Natural killer cell (primary cell): ENCODE measurements at regions not wholly inside any gene's neighbourhood (a gene's known extent, or its start where the extent isn't known, plus 50 kb on each side); places are given as distances from the start of the nearest gene placed in this dataset.

Source experiments
- ATAC-seq, 3 donors: fragments of 150-1000 bp in 2 of 3; fragments of 200-7000 bp in 1 of 3; cut with Tn5 transposase; 1 replicate in 1 of 3; 2 replicates in 2 of 3; pipeline ENCODE4 v1.10.0; 2021; ENCODE audit warnings: mild to moderate bottlenecking in 2 of 3, moderate library complexity in 2 of 3
- DNase-seq, 2 donors: peaks; one replicate each; pipeline versions ENCODE4 v3.0.0 to v3.0.0-alpha.2; 2013 to 2021; ENCODE audit warnings: mixed read lengths in 1 of 2
- H3K27ac ChIP-seq: one replicate; pipeline ENCODE4 v1.5.1; 2013; ENCODE audit warnings: mild to moderate bottlenecking, low read length
- H3K27me3 ChIP-seq: one replicate; pipeline ENCODE4 v1.6.1; 2013; ENCODE audit warnings: low read length; ENCODE audit not compliant: control insufficient read depth, insufficient read depth
- H3K36me3 ChIP-seq: one replicate; pipeline ENCODE4 v1.6.1; 2013; ENCODE audit warnings: low read length; ENCODE audit not compliant: control insufficient read depth, insufficient read depth
- H3K4me1 ChIP-seq: one replicate; pipeline ENCODE4 v1.6.1; 2013; ENCODE audit warnings: low read length; ENCODE audit not compliant: control insufficient read depth, insufficient read depth
- H3K4me3 ChIP-seq: one replicate; pipeline ENCODE4 v1.5.1; 2013; ENCODE audit warnings: low read length
- H3K9me3 ChIP-seq: one replicate; pipeline ENCODE4 v1.6.1; 2013; ENCODE audit warnings: low read length; ENCODE audit not compliant: control insufficient read depth, insufficient read depth
- H3K27ac Mint-ChIP-seq, 2 donors: one replicate each; pipeline ENCODE4 v1.8.0; 2022; ENCODE audit warnings: mild to moderate bottlenecking in 2 of 2, mixed read lengths in 2 of 2, moderate library complexity in 1 of 2
- H3K27me3 Mint-ChIP-seq, 2 donors: one replicate each; pipeline ENCODE4 v1.8.0; 2022; ENCODE audit warnings: low read depth in 2 of 2, mixed read lengths in 2 of 2
- H3K36me3 Mint-ChIP-seq: one replicate; pipeline ENCODE4 v1.8.0; 2022; ENCODE audit warnings: mixed read lengths
- H3K4me1 Mint-ChIP-seq, 2 donors: one replicate each; pipeline ENCODE4 v1.8.0; 2022; ENCODE audit warnings: mixed read lengths in 2 of 2
- H3K4me3 Mint-ChIP-seq: one replicate; pipeline ENCODE4 v1.8.0; 2022; ENCODE audit warnings: mild to moderate bottlenecking, moderate library complexity, mixed read lengths
- H3K9me3 Mint-ChIP-seq, 2 donors: one replicate each; pipeline ENCODE4 v1.8.0; 2022; ENCODE audit warnings: mixed read lengths in 2 of 2
- WGBS: methylation state at CpG from one replicate; pipeline ENCODE4 v1.1.7; 2013; ENCODE audit warnings: missing lambda C conversion rate; ENCODE audit not compliant: insufficient coverage; 5-methylcytosine and 5-hydroxymethylcytosine counted together
- intact Hi-C: fragments of 100-400 bp; cut with micrococcal nuclease; formaldehyde crosslinking; loops from one replicate; pipeline ENCODE4 v1.14.2; 2022
- TF ChIP-seq, protein P1 (sequence below): fragments of 200-600 bp; IDR thresholded peaks from one replicate; pipeline ENCODE4 v1.8.0; 2022; ENCODE audit warnings: antibody characterized with exemption

DNA sequence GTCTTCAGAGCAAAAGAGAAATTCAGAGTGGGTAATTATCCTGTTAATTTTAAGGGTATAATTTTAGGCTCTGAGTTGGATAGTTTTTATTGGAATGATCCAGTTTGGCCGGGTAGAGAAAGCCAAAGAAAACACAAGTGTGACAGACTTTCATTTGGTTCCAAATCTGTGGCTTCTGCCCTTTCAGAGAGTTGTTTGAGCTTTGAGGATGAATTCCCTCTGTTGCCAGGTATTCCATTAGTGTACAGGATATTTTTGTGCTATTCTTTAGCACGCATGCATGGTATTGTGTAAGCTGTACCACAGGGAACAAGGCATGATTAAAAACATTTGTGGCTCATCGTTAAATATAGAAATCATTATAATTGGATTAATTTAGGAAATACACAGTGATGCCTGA, 384.4 kb downstream of the ADGRL2 start:
- WGBS = 91% methylated on average over 3 of the region's 3 CpGs
- no peak for ATAC-seq

GRCh38 chr1:82181846-82182245, 381.1 kb downstream of the ADGRL2 start:
- Mint-ChIP-seq H3K9me3 (peaks cover 0 to 2% of the 10 kb centered on the region in 2 donors), H3K27ac (no peak overlapping the region), H3K27me3 (no peaks in the 10 kb centered on the region), H3K4me3 (no peak overlapping the region), H3K4me1 (no peaks in the 10 kb centered on the region), H3K36me3 (no peaks in the 10 kb centered on the region)
- Histone ChIP-seq H3K27me3 (no peaks in the 10 kb centered on the region), H3K4me3 (no peak overlapping the region), H3K4me1 (no peaks in the 10 kb centered on the region), H3K9me3 (no peaks in the 10 kb centered on the region), H3K27ac (no peak overlapping the region), H3K36me3 (no peaks in the 10 kb centered on the region)
- intact Hi-C loops = no loop called here
- DNase-seq (no peak), ATAC-seq (no peak)
- TF ChIP-seq, protein P1, sequence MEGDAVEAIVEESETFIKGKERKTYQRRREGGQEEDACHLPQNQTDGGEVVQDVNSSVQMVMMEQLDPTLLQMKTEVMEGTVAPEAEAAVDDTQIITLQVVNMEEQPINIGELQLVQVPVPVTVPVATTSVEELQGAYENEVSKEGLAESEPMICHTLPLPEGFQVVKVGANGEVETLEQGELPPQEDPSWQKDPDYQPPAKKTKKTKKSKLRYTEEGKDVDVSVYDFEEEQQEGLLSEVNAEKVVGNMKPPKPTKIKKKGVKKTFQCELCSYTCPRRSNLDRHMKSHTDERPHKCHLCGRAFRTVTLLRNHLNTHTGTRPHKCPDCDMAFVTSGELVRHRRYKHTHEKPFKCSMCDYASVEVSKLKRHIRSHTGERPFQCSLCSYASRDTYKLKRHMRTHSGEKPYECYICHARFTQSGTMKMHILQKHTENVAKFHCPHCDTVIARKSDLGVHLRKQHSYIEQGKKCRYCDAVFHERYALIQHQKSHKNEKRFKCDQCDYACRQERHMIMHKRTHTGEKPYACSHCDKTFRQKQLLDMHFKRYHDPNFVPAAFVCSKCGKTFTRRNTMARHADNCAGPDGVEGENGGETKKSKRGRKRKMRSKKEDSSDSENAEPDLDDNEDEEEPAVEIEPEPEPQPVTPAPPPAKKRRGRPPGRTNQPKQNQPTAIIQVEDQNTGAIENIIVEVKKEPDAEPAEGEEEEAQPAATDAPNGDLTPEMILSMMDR = no peak
- WGBS = 100% methylated on average over 1 of the region's 1 CpG

More for the DNA sequence above, 384.4 kb downstream of the ADGRL2 start:
- H3K4me1 ChIP-seq = no peaks in the 10 kb centered on the region
- no peak overlapping the region for H3K27ac ChIP-seq
- H3K9me3 Mint-ChIP-seq = no peaks in the 10 kb centered on the region
- H3K27ac Mint-ChIP-seq = no peak overlapping the region
- no peak overlapping the region for H3K4me3 Mint-ChIP-seq
- no peaks in the 10 kb centered on the region for H3K9me3 ChIP-seq
- intact Hi-C loops = no loop called here
- H3K4me3 ChIP-seq = no peak overlapping the region
- no peaks in the 10 kb centered on the region for H3K36me3 ChIP-seq
- no peaks in the 10 kb centered on the region for H3K27me3 ChIP-seq
- TF ChIP-seq, protein P1 = no peak
- H3K36me3 Mint-ChIP-seq = no peaks in the 10 kb centered on the region
- no peak for DNase-seq
- H3K4me1 Mint-ChIP-seq = no peaks in the 10 kb centered on the region
- H3K27me3 Mint-ChIP-seq = no peaks in the 10 kb centered on the region

- intact Hi-C loops = no loop called here
- Histone ChIP-seq H3K4me1 (no peaks in the 10 kb centered on the region), H3K27me3 (no peaks in the 10 kb centered on the region), H3K9me3 (no peaks in the 10 kb centered on the region), H3K36me3 (no peaks in the 10 kb centered on the region), H3K27ac (no peak overlapping the region), H3K4me3 (no peak overlapping the region)
- no peaks in the 10 kb centered on the region for H3K36me3 Mint-ChIP-seq
- TF ChIP-seq, protein P1 = no peak
- H3K27me3 Mint-ChIP-seq = no peaks in the 10 kb centered on the region
- no peak overlapping the region for H3K27ac Mint-ChIP-seq
- no peak for DNase-seq
- no peak overlapping the region for H3K4me3 Mint-ChIP-seq
- H3K4me1 Mint-ChIP-seq = no peaks in the 10 kb centered on the region
- peaks cover 0 to 2% of the 10 kb centered on the region in 2 donors for H3K9me3 Mint-ChIP-seq
- no peak for ATAC-seq
These were observed 378.4 kb downstream of the ADGRL2 start for GRCh38 chr1:82179131-82179530.

DNA sequence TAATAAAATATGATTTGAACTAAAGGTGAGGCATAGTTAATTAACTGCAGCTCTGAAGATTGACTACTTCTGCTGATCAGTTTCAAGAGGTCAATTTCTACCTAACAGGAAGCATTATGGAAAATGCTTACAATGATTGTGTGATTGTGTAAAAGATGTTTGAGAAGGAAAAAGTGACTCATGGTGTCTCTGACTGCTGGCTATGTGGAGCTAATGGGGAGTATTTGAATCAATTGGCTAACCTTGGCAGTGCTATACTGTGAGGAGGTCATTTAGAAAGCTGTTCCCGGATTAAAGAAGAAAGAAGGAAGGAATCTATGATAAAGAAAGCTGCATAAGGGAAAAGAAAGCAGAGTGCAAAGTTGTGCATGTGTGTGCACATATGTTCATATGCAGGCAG, 376.5 kb downstream of the ADGRL2 start:
- Mint-ChIP-seq H3K36me3 (no peaks in the 10 kb centered on the region), H3K27ac (no peak overlapping the region), H3K27me3 (no peaks in the 10 kb centered on the region), H3K4me3 (no peak overlapping the region), H3K4me1 (no peaks in the 10 kb centered on the region), H3K9me3 (peaks cover 0 to 7% of the 10 kb centered on the region in 2 donors)
- no peak for ATAC-seq
- Histone ChIP-seq H3K4me1 (no peaks in the 10 kb centered on the region), H3K36me3 (no peaks in the 10 kb centered on the region), H3K4me3 (no peak overlapping the region), H3K9me3 (no peaks in the 10 kb centered on the region), H3K27me3 (no peaks in the 10 kb centered on the region), H3K27ac (no peak overlapping the region)
- intact Hi-C loops = no loop called here
- TF ChIP-seq, protein P1 = no peak
- DNase-seq = no peak
- WGBS = 76% methylated on average over 1 of the region's 1 CpG
